Skin epidermis (tissue), 12 donors: ENCODE measurements at regions not wholly inside any gene's neighbourhood (a gene's known extent, or its start where the extent isn't known, plus 50 kb on each side); places are given as distances from the start of the nearest gene placed in this dataset.
A peak's percentile ranks its signal among the peaks of the same experiment; 100 is the strongest.

Experiments used
- H3K27ac ChIP-seq, 21 experiments: fragments of 200-600 bp; sonication (generic) in 11 of 21; one replicate each; pipeline ENCODE4 v1.5.0; 2020; ENCODE audit warnings: mild to moderate bottlenecking in 3 of 21, inconsistent platforms in 2 of 21, moderate library complexity in 2 of 21
- H3K4me3 ChIP-seq, 7 experiments: fragments of 200-600 bp; sonication (generic) in 2 of 7; one replicate each; pipeline ENCODE4 v1.5.0; 2020; ENCODE audit warnings: inconsistent platforms in 2 of 7, mild to moderate bottlenecking in 2 of 7, moderate library complexity in 1 of 7

DNA sequence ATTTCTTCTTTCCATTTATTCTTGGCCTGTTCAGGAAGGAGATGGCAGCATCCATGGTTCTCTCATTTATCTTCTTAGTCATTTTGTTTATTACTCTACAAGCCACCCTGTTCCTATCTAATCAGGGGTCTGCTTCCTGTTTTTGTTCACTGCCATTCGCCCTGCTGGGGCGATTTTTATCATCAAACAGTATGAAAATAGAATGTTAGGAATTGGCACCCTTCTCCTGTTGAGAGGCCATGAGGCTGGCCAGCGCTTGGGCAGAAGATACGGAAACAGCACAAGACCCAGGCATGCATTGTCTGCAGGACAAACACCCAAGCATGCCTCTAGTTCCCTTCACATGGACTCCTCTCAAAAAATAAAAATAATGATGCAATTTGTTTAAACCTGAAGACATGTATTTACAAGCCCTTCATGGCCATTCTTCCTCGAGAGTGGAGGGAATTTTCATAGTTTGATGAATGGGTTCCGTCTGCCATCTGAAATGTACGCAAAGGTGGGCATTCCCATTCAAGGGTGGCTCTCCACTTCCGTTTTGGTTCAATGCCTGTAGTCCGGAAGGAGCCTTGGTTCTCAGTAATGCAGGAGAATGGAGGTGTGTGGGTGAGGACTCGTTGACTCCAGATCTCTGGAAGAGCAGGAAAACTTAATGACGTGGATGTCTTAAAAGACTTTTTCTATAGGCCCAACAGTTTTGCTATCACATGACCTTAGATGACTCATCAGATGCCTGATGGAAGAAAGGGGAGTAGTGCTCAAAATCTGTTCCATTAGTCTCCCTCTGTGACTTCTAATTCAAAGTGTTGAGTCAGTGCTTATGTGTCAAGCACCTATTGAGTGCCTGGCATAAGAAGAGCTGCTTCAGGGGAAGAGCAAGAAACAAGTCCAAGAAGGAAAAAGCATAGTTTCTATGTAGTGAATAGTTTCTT, 252.4 kb upstream of the TBX3 start:
- Histone ChIP-seq H3K27ac (no peak overlapping the region), H3K4me3 (no peak overlapping the region)

DNA sequence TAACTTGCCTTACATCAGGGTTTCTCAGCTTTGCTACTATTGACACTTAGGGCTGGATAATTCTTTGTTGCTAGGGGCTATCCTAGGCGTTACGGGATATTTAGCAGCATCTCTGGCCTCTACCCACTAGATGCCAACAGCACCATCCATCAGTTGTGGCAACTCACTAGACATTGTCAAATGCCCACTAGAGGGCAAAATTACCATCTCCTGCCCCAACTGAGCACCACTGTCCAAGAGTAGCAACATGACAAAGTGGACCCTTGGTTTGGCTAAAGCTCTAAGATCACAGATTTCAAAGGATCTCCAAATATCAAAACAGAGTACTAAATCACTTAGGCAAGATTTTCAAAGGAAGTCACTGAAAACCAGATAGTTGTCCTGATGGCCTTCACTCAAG, 251.7 kb upstream of the TBX3 start:
- no peak overlapping the region for H3K4me3 ChIP-seq

DNA sequence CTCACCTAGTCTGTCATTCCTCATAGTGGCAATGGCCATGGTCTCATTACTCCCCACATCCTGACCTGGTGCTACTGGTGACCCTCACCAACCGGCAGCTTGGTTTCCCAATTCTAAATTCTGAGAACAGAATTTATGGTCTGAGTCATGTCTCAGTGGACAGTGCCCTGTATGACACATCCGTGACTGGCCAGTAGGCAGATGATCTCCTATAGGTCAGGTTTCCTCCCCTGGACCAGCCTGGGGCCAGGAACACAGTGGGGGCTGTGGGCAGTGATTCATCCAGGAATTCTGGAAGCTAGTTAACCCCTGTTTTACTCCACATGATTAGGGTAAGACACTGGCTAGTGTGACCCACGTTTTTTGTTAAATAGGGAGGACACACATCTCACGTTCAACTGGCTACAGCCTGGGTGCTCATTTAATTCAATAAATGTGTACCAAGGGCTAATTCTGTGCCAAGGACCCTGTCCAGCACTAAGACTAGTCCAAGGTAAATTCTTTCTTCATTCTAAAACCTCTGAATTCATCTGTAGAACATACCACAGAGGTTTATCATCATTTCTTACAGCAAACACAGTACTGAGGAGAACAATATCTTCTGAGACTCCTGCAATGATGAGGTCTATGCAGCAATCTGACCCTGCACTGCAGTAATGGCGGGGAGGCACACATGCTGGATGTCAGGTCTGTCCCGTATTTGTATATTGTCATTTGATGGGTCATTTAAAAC, 249.6 kb upstream of the TBX3 start:
- Histone ChIP-seq H3K4me3 (no peak overlapping the region), H3K27ac (no peak overlapping the region)

More for the DNA sequence above, 251.7 kb upstream of the TBX3 start:
- no peak overlapping the region for H3K27ac ChIP-seq

DNA sequence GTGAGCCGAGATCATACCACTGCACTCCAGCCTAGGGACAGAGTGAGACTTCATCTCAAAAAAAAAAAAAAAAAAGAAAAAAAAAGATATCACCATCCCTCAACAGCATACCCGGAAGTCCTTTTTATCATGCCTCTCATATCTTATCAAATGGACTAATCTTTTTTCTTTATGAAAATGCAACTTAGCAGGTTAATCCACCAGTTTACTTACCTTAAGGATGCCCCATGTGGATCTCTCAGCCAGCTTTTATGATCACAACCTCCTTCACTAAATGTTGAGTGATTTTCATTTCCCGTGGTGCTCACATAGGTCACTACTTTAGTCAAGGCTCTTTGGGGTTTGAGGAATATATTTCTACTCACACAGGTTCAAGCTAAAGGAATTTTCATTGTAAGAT, 248.8 kb upstream of the TBX3 start:
- Histone ChIP-seq H3K27ac (no peak overlapping the region), H3K4me3 (no peak overlapping the region)

DNA sequence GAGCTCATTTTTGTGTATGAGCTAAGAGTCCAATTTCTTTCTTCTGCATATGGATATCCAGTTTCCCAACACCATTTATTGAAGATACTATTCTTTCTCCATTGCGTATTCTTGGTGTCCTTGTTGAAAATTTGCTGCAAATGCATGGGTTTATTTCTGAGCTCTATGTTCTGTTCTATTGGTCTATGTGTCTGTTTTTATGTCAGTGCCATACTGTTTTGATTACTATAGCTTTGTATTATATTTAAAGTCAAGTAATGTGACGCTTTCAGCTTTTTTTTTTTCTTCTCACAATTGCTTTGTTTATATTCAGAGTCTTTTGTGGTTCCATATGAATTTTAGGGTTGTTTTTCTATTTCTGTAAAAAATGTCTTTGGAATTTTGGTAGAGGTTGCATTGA, 247.1 kb upstream of the TBX3 start:
- H3K4me3 ChIP-seq = no peak overlapping the region
- H3K27ac ChIP-seq = no peak overlapping the region

DNA sequence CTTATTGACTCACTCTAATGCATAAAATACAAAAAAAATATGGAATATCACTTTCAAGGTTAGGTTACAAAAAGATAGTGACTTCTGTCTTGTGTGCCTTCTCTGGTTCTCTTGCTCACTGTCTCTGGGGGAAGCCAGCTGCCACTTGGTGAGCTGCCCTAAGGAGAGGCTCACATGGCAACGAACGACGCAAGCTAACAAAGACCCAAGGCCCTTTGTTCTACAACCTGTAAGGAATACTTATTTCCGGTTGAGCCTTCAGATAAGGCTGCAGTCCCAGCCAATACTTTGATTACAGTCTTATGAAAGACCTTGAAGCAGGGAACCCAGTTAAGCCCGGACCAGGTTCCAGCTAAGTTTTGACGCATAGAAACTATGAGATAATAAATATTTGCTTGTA, 242.4 kb upstream of the TBX3 start:
- Histone ChIP-seq H3K27ac (no peak overlapping the region), H3K4me3 (no peak overlapping the region)

DNA sequence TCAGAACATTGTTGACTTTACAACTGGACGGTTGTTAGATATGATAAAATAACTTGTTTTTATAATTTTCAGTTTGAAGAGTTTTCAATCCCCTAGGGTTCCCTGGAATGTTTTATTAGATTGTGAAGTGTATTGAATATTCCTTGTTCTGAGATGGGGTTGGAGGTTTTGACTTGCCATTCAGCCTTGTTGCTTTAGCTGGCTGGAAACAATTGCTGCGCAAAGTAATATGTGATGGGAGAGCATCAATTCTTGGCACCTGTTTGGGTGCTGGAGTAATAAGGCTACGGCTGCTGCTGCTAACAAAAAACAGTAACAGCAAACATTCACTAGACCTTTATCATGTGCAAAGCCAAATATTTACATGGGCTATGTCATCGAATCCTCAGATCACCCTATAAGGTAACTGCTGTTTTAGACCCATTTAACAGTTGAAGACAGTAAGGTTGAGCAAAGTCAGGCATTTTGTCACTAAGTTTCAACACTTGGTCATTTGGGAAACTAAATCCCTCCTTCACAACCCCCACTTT, 241.0 kb upstream of the TBX3 start:
- no peak overlapping the region for H3K27ac ChIP-seq
- H3K4me3 ChIP-seq = no peak overlapping the region

DNA sequence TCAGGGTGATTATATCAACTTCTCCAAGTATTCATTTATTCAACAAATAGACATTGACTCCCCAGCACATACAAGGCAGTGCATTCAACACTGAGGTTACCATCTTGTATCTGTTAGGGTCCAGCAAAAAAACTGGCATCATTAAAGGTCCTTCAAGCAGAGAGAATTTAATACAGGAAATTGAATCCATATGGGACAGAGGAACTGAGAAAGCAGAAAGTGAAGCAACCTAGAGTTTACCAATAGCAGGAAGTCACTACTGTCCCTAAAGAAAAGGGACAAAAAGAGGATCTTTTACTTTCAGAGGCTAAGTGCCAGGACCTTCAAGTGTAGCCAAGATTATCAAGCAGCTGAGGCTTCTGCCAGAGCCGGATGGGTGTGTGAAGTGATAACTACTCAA, 237.8 kb upstream of the TBX3 start:
- peak overlapping the region in 1 of 21 experiments; percentile 6 for H3K27ac ChIP-seq
- no peak overlapping the region for H3K4me3 ChIP-seq

DNA sequence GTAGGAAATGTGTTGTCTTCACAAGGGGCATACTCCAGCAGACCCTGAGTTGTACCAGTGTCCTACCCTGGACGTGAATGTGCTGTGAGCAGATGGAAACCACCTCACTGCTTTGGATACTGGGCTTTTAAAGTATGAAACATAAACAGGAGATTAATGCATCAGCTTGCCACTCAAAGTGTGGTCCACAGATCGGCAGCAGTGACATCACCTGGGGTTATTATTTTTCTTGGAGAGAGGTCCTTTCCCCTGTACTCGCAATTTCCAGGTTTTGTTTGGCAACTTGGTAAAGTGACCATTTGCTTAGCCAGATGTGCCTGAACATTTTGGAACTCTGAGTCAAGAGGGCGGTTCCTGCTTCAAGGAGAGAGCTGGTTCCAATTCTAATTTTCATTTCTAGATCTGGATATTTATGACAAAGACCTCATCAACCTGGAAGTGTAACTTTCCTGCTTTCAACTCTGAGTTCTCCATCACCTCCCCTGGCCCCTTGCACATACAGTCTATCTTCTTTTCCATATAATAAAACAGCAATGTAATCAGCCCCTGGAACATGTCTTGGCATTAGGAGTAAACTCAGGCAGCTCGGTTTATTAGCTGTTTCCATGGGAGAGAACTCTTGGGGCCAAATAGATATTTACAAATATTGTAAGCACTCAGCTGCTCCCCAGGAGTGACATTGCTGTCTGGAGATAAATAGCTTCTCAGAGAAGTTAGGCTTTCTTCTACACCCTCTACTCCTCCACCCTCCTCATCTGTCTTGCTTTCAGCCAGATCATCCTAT, 237.0 kb upstream of the TBX3 start:
- Histone ChIP-seq H3K27ac (peak overlapping the region in 1 of 21 experiments; percentile 6), H3K4me3 (no peak overlapping the region)

DNA sequence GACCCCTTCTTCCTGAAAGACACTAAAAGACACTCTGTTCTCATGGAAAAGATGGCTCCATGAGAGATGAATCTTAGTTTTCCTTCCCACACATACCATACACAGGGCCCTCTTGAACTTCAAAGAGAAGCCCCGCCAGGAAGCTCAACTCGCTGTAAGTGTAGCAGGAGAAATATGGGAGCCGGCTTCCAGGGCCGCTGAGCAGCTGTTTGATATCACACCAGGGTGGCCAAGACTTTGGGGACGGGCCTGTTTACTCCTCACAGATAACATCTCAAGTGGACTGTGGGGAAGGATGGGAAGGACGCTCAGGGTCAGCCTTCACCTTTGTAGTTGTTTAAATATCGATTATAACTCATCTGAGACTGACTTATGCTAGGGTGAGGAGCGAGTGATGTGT, 235.5 kb upstream of the TBX3 start:
- Histone ChIP-seq H3K27ac (no peak overlapping the region), H3K4me3 (no peak overlapping the region)

DNA sequence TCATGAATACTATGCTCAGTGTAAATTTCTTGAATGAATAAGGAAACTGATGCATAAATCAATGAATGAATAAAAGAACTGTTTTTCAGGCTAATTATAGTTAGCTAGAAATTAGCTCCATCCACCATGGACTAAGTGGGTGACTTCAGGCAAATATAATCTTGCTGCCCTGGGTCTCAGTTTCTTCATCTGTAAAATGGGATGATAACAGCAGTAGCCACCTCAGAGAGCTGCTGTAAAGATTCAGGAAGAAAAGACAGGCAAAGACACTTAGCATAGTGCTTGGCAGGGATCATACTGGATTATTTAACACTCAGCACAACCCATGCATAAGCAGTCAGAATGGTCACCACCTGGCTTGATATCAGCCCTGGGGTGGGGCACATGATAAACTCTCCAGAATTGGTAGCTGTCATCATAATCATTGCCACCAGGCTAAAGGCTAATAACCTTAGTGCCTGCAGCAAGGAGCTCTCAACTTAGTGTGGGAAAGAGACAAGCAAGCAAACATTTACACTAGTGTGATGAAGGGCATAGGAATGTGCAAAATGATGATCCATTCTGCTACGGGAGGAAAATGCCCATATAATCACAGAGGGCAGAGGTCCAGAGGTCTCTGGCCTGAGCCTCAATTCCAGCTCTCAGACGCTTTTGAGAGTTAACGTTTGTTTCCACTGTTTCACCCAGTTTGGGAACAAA, 234.7 kb upstream of the TBX3 start:
- no peak overlapping the region for H3K4me3 ChIP-seq
- no peak overlapping the region for H3K27ac ChIP-seq

DNA sequence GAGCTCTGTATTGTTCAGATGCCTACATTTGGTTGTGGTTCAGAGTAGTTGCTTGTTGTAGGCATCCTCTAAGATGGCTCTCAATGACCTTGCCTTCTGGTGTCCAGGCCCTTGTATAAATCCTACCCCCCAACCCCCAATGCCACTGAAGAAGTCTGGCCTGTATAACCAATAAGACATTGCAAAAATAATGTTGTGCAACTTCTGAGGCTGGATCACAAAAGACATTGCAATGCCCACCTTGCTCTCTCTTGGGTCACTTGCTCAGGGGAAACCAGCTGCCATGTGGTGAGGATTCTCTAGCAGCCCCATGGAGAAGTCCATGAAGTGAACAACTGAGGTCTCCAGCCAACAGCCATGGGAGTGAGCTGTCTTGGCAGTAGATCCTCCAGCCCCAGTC, 234.0 kb upstream of the TBX3 start:
- Histone ChIP-seq H3K27ac (no peak overlapping the region), H3K4me3 (no peak overlapping the region)

DNA sequence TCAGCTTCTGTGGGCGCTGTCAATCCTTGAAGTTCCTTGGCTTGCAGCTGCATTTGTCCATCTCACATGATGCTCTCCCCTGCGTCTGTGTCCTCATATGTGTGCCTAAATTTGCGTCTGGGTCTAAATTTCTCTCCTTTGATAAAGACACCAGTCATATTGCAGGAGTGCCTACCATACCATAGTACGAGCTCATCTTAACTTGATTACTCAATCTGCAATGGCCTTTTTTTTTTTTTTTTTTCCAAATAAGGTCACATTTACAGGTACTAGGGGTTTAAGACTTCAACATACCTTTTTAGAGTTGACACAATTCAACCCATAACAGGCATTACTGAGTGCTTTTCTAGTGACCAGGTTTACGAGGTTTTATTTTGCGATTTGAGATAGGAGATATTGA, 233.3 kb upstream of the TBX3 start:
- H3K27ac ChIP-seq = peak overlapping the region in 2 of 21 experiments; percentile 32 to 70
- no peak overlapping the region for H3K4me3 ChIP-seq

DNA sequence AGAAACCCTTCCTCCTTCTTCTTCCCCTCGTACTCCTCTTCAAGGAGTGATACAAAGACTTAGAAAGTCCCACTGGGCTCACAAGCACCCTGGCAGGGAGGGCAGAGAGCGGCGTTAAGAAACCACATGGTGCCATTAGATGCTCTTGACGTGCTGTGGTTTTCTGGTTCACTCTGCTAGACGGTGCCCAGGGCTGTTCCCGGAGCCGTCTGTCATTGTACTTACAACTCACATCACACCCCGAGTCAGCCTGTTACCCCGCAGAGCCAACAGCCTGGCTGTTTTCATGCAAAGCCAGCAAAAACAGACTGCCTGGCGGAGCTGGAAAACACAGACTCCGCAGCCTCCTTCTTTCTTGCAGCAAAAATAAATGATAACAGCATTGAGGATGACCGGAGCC, 232.6 kb upstream of the TBX3 start:
- Histone ChIP-seq H3K27ac (peak overlapping the region in 4 of 21 experiments; percentile 20 to 70 (median 34)), H3K4me3 (no peak overlapping the region)

DNA sequence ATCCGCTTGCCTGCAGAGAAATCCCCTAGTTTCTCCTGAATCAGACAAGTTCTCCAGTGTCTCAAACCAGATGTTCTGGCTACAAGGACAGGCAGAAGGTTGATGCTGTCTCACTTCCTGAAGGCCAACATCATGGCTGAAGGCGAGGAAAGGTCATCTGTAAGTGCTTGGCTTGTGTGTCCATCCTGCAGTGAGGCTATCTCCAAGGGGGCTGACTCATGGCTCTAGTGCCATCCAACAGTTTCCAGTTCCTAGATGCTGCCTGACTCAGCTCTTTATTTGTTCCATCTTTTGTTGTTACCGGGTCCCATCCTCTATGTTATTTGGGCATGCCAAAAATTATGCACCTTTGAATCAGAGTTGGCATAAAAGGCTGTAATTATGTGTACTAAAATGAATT, 232.1 kb upstream of the TBX3 start:
- Histone ChIP-seq H3K4me3 (no peak overlapping the region), H3K27ac (peak overlapping the region in 3 of 21 experiments; percentile 32 to 70 (median 37))

DNA sequence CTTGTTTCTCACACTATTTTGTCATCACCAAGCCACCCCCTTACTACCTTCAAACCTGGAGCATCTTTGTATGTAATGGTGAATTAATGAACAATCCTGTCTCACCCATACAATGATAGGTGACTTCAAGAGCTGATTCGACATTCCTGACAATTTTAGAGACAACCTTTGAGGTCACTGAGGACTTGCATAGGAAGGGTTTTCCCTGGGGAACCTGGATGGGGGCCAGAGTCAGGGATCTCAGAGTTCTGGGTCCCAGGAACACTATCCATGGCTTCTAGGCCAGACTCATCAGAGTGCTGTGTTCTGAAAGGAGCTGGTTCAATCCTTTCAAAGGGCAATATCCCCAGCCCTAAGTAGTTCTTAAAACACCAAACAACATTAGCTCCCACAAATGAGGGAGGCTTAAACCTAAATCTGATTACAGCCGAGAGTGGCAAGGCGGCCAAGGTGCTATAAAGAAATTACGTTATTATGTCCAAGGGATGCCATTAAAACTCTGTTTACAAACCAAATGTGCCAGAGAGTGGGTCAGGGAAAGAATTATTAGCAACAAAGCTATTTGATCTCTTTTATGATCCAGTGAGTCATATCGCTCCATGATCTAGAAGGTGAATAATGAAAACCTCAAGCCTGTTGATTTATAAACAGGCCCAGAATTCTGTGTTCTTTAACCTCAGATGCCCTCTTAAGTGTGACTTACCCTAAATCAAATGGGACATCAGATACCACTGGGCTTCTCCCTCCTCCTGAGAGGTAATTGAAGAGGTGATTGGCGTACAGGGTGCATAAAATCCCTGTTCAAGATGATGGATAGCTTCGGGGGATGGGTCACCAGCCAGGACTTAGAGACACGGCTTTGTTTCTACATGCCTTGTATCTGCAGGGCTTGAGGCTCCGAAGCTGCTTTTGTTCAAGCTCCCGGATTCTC, 230.2 kb upstream of the TBX3 start:
- Histone ChIP-seq H3K4me3 (no peak overlapping the region), H3K27ac (peak overlapping the region in 1 of 21 experiments; percentile 9)

DNA sequence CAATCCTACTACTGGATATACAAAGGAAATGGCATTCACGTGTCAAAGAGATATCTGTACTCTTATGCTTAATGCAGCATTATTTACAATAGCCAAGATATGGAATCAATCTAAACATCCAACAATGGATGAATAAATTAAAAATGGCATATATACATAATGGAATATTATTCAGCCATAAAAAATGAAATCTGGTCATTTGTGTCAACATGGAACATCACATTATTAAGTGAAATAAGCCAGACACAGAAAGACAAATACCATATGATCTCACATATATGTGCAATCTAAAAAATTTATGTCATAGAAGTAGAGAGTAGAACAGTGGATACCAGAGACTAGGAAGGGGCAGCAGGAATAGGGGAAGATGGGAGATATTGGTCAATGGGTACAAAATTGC, 228.8 kb upstream of the TBX3 start:
- no peak overlapping the region for H3K27ac ChIP-seq
- no peak overlapping the region for H3K4me3 ChIP-seq

DNA sequence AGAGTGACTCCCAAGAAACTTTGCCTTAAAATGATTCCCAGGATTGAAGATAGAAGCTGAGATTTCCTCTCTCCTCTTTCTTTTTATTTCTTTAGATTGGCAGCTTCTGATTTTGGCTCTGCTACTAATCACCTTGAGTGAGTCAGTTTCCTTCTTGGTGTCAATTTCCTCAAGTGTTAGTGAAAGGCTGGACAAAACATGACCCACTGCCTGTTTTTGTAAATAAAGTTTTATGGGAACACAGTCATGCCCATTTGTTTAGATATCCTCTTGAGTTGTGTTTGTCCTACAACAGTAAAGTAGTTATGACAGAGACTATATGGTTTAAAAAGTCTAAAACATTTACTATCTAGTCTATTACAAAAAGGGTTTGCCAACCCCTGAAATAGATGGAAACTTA, 227.2 kb upstream of the TBX3 start:
- no peak overlapping the region for H3K4me3 ChIP-seq

More for the DNA sequence above, 227.2 kb upstream of the TBX3 start:
- H3K27ac ChIP-seq = no peak overlapping the region
